SIG-M5 (cell line): ENCODE measurements at regions not wholly inside any gene's neighbourhood (a gene's known extent, or its start where the extent isn't known, plus 50 kb on each side); places are given as distances from the start of the nearest gene placed in this dataset.
"Not testable (repeated sequence)": the region's sequence is repeated elsewhere in the genome, so short reads cannot be mapped to it uniquely, and the experiment has no call there.

Experiments
- DNase-seq: peaks from one replicate; lab custom pipeline; 2025; lab: John Stamatoyannopoulos, UW

- DNase-seq, result peak; percentile 93
These were observed 214.9 kb downstream of the KCNRG start for GRCh38 chr13:50229960-50230661.

GRCh38 chr13:50230662-50230978, 215.4 kb downstream of the KCNRG start:
- no peak for DNase-seq

- DNase-seq, result not testable (repeated sequence)
These were observed 218.3 kb downstream of the KCNRG start for GRCh38 chr13:50233574-50233973.

- no peak for DNase-seq
These were observed 220.5 kb downstream of the KCNRG start for GRCh38 chr13:50235604-50236342.

GRCh38 chr13:50236898-50237318, 221.7 kb downstream of the KCNRG start:
- DNase-seq, result no peak

DNA sequence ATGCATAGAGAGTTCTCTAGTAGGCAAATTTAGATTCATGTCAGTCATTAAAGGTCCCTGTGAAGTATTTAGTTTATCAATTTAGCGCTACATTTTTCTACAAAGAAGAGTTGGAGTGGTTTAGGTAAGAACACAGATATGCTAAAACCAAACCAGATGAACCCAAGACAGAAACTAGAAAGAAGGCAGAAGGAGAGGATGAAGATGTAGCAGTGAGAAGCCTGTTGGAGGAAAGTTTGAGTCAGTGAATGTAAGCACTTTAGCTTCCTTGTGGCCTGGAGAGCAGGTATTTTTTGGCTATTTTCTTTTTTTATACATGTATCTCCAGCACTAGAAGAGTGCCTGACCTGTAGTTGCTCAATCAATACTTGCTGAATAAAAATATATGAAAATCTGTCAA, 223.7 kb downstream of the KCNRG start:
- DNase-seq, result no peak

DNA sequence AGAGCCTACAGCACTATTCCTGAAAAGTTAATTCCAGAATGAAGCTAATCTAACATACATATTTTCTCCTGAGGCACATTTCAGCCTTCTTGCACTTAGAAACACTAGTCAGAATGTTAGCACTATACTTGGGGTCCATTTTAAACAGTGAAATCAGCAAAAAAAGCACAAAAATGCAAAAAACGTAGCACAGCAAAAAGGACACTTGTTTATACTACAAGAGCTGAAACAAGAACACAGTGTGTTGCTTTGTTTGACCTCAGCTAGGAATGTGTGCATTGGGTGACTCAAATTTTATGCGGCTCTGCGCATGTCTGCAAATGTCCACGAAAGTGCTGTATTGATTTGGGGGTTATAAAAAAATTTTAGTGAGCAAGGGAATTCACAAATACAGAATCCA, 226.2 kb downstream of the KCNRG start:
- no peak for DNase-seq

- DNase-seq, result no peak
These were observed 228.7 kb downstream of the KCNRG start for GRCh38 chr13:50243931-50244330.

DNA sequence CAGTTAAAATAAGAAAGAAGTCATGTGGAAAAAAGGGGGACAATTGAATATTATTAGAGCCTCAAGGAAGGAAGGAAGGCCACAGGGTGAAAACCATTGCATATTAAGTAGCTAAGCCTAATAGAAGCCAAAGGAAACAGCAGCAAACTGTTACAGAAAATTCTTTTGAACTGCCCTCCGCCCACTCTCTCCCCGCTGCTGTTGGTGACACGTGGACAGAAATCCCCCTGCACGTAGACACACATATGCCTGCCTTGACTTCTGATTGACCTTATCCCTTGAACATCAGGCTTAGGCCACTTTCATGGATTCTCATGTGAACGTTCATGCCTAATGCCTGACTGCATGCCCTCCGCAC, 229.1 kb downstream of the KCNRG start:
- DNase-seq, result no peak

- peak; percentile 31 for DNase-seq
These were observed 229.7 kb downstream of the KCNRG start for GRCh38 chr13:50244713-50245574.

- DNase-seq, result no peak
These were observed 232.0 kb downstream of the KCNRG start for GRCh38 chr13:50247223-50247622.

GRCh38 chr13:50248516-50249143, 233.4 kb downstream of the KCNRG start:
- no peak for DNase-seq

- DNase-seq, result no peak
These were observed 233.9 kb downstream of the KCNRG start for GRCh38 chr13:50249144-50249521.

DNA sequence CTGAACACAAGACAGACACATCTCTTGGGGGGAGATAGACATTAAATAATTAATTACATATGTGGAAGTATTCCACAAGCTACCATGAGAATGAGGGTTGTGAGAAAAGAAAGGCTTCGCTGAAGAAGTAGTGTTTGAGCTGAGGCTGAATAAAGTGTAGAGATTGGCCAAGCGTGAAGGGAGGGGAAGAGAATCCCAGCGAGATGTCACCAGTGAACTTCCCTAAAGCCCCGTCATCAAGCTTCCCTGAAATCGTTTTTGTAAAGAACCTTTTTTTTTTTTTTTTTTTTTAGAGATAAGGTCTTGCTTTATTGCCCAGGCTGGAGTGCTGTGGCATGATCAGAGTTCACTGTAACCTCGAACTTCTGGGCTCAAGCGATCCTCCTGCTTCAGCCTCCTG, 235.2 kb downstream of the KCNRG start:
- no peak for DNase-seq

DNA sequence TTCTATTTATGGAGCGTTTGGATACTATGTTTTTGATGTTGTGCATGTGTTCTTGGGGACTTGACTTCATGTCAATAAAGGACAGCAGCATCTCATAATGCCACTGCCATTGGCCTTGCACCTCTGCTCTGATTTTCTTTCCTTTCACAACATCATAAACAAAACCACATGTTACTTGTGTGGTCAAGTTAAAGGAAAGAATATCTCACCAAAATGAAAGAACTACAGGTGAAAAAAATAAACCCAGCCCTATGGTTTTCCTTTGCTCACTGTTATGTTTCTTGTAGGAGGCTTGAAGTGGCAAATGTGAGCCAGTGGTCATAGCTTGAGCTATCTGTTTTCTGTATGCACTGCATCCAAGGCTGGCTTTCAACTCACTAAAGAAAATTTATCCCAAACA, 240.4 kb downstream of the KCNRG start:
- DNase-seq, result no peak

DNA sequence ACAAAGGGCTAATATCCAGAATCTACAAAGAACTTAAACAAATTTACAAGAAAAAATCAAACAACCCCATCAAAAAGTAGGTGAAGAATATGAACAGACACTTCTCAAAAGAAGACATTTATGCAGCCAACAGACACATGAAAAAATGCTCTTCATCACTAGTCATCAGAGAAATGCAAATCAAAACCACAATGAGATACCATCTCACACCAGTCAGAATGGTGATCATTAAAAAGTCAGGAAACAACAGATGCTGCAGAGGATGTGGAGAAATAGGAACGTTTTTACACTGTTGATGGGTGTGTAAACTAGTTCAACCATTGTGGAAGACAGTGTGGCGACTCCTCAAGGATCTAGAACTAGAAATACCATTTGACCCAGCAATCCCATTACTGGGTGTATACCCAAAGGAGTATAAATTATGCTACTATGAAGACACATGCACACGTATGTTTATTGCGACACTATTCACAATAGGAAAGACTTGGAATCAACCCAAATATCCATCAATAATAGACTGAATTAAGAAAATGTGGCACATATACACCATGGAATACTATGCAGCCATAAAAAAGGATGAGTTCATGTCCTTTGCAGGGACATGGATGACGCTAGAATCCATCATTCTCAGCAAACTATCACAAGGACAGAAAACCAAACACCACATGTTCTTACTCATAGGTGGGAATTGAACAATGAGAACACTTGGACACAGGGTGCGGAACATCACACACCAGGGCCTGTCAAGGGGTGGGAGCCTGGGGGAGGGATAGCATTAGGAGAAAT, 241.5 kb downstream of the KCNRG start:
- not testable (repeated sequence) for DNase-seq

DNA sequence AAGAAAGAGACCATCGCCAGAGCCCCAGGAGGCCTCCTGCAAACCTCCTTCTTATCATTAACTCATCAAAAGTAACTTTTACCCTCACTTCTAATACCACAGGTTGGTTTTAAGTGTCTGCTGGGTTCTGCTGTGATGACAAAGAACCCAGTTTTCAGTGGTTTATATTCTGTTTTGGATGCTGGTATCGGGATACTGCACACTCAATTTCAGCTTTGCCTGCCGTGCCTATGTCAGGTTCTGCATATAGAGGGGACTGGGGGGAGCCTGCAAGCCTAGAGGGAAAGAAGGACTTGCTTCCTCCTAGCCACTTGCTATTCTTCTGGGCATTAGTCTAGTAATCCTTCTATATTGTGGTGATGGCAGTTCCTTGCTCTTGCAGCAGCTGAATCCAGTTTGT, 242.4 kb downstream of the KCNRG start:
- DNase-seq, result no peak

- DNase-seq, result no peak
These were observed 246.1 kb downstream of the KCNRG start for GRCh38 chr13:50261130-50261901.

GRCh38 chr13:50267066-50267465, 251.8 kb downstream of the KCNRG start:
- DNase-seq, result no peak

DNA sequence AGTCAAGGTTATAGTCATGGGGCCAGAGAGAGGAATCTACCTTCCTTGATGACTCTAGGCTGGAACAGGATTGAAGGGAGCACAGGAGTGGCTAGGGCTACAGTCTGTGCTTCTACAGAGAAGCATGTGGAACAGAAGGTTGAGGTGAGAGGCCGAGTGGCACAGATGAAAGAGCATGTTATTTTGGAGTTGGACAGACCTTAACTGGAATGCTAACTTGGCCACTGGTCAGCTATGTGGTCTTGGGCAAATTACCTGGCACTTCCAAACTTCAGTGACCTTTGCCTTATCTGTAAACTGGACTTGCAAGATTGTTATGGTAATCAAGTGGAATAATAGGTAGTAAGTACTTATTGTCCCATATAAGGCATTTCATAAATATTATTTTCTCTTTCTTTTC, 252.7 kb downstream of the KCNRG start:
- DNase-seq, result no peak

GRCh38 chr13:50268500-50268899, 253.3 kb downstream of the KCNRG start:
- no peak for DNase-seq
